IMR-90 (cell line): ENCODE measurements at regions not wholly inside any gene's neighbourhood (a gene's known extent, or its start where the extent isn't known, plus 50 kb on each side); places are given as distances from the start of the nearest gene placed in this dataset.

Experiments
- ATAC-seq: fragments of 200-7000 bp; cut with Tn5 transposase; 2 replicates; pipeline ENCODE4 v1.9.1; 2020; ENCODE audit warnings: low read depth, mild to moderate bottlenecking, moderate library complexity
- BruUV-seq: library from RNA; stranded (reverse); fragments of 400-500 nt; replicated peaks from 2 replicates; lab custom pipeline; 2021; lab: Mats Ljungman, UMichigan
- CTCF ChIA-PET: fragments of 300-600 bp; formaldehyde crosslinking; extraction: SDS; loops from one replicate; lab custom pipeline; 2021; ENCODE audit warnings: antibody characterized with exemption; lab: Yijun Ruan, JAX
- POLR2A ChIA-PET: fragments of 300-600 bp; sonication (Branson Sonifier 250); formaldehyde crosslinking; loops from one replicate; lab custom pipeline; 2022; ENCODE audit warnings: antibody characterized with exemption; ENCODE audit not compliant: unreplicated experiment; lab: Charles Lee
- DNase-seq: peaks from one replicate; pipeline ENCODE4 v3.0.0; 2013
- H2AFZ ChIP-seq: replicated peaks from 2 replicates; pipeline ENCODE3; 2013; ENCODE audit warnings: low read length, mild to moderate bottlenecking; ENCODE audit not compliant: poor library complexity
- H2AK5ac ChIP-seq: 2 replicates; pipeline ENCODE4 v1.6.1; 2013; ENCODE audit warnings: low read depth, low read length, inconsistent platforms
- H2AK9ac ChIP-seq: replicated peaks from 2 replicates; pipeline ENCODE3; 2013; ENCODE audit warnings: mild to moderate bottlenecking, low read depth, low read length, moderate library complexity; ENCODE audit not compliant: poor library complexity
- H2BK120ac ChIP-seq: 2 replicates; pipeline ENCODE4 v1.6.1; 2013; ENCODE audit warnings: low read depth, low read length, inconsistent platforms
- H2BK15ac ChIP-seq: 3 replicates; pipeline ENCODE4 v1.6.1; 2013; ENCODE audit warnings: low read depth, low read length, inconsistent platforms
- H2BK20ac ChIP-seq: 2 replicates; pipeline ENCODE4 v1.6.1; 2013; ENCODE audit warnings: low read depth, mild to moderate bottlenecking, inconsistent platforms, low read length, moderate library complexity
- H2BK5ac ChIP-seq: 2 replicates; pipeline ENCODE4 v1.6.1; 2013; ENCODE audit warnings: mild to moderate bottlenecking, low read depth, low read length, inconsistent platforms; ENCODE audit not compliant: poor library complexity, severe bottlenecking
- H3K14ac ChIP-seq: replicated peaks from 2 replicates; pipeline ENCODE4 v1.6.1; 2013; ENCODE audit warnings: low read depth, low read length, inconsistent platforms
- H3K18ac ChIP-seq: 2 replicates; pipeline ENCODE4 v1.6.1; 2013; ENCODE audit warnings: low read depth, low read length, control low read depth
- H3K23ac ChIP-seq: 2 replicates; pipeline ENCODE4 v1.6.1; 2013; ENCODE audit warnings: low read depth, low read length, inconsistent platforms
- H3K27ac ChIP-seq: 2 replicates; pipeline ENCODE4 v1.5.1; 2013; ENCODE audit warnings: mild to moderate bottlenecking, control low read depth, low read length; ENCODE audit not compliant: insufficient read depth
- H3K27me3 ChIP-seq: 2 replicates; pipeline ENCODE4 v1.6.1; 2013; ENCODE audit warnings: low read length; ENCODE audit not compliant: control insufficient read depth, insufficient read depth
- H3K36me3 ChIP-seq: 2 replicates; pipeline ENCODE4 v1.6.1; 2013; ENCODE audit warnings: low read length, mixed read lengths; ENCODE audit not compliant: control insufficient read depth, insufficient read depth
- H3K4ac ChIP-seq: 2 replicates; pipeline ENCODE4 v1.6.1; 2013; ENCODE audit warnings: low read depth, low read length, inconsistent platforms
- H3K4me1 ChIP-seq: 2 replicates; pipeline ENCODE4 v1.6.1; 2013; ENCODE audit warnings: low read length, mixed read lengths; ENCODE audit not compliant: control insufficient read depth, insufficient read depth
- H3K4me2 ChIP-seq: 2 replicates; pipeline ENCODE4 v1.6.1; 2013; ENCODE audit warnings: low read depth, mild to moderate bottlenecking, control low read depth, low read length, moderate library complexity
- H3K4me3 ChIP-seq: 2 replicates; pipeline ENCODE4 v1.5.1; 2013; ENCODE audit warnings: low read depth, mild to moderate bottlenecking, control low read depth, low read length, moderate library complexity; ENCODE audit not compliant: insufficient read depth
- H3K56ac ChIP-seq: 2 replicates; pipeline ENCODE4 v1.6.1; 2013; ENCODE audit warnings: low read length, inconsistent platforms; ENCODE audit not compliant: insufficient read depth; ENCODE audit errors: extremely low read depth
- H3K79me1 ChIP-seq, 2 experiments: 2 replicates each; pipeline ENCODE4 v1.6.1; 2013; ENCODE audit warnings: low read length in 2 of 2, inconsistent platforms in 1 of 2, low read depth in 1 of 2
- H3K9ac ChIP-seq: 2 replicates; pipeline ENCODE4 v1.6.1; 2013; ENCODE audit warnings: low read depth, low read length, control low read depth
- H3K9me1 ChIP-seq: 2 replicates; pipeline ENCODE4 v1.6.1; 2013; ENCODE audit warnings: low read length, inconsistent platforms; ENCODE audit not compliant: insufficient read depth
- H3K9me3 ChIP-seq: 2 replicates; pipeline ENCODE4 v1.6.1; 2013; ENCODE audit warnings: low read length; ENCODE audit not compliant: control insufficient read depth, insufficient read depth
- H4K20me1 ChIP-seq: 2 replicates; pipeline ENCODE4 v1.6.1; 2013; ENCODE audit warnings: low read length, inconsistent platforms; ENCODE audit not compliant: insufficient read depth
- H4K5ac ChIP-seq: 2 replicates; pipeline ENCODE4 v1.6.1; 2013; ENCODE audit warnings: mild to moderate bottlenecking, low read depth, low read length, control low read depth
- H4K8ac ChIP-seq, 2 experiments: 2 replicates each; pipeline ENCODE4 v1.6.1; 2013; ENCODE audit warnings: low read depth in 2 of 2, low read length in 2 of 2, control low read depth in 1 of 2, inconsistent platforms in 1 of 2
- H4K91ac ChIP-seq: 2 replicates; pipeline ENCODE4 v1.6.1; 2013; ENCODE audit warnings: low read depth, low read length, inconsistent platforms; ENCODE audit not compliant: insufficient read depth
- BHLHE40 ChIP-seq: fragments of 150-350 bp; IDR thresholded peaks from 2 replicates; pipeline ENCODE4 v1.6.1; 2016; ENCODE audit warnings: mild to moderate bottlenecking, low read depth, low read length
- CEBPB ChIP-seq: IDR thresholded peaks from 2 replicates; pipeline ENCODE4 v1.6.1; 2012; ENCODE audit warnings: low read depth, low read length, improper control_type of control experiment
- ELK1 ChIP-seq: fragments of 150-350 bp; IDR thresholded peaks from 2 replicates; pipeline ENCODE4 v1.6.1; 2016; ENCODE audit warnings: low read depth, mild to moderate bottlenecking, low read length, moderate library complexity, borderline replicate concordance
- MAZ ChIP-seq: IDR thresholded peaks from 2 replicates; pipeline ENCODE4 v1.6.1; 2012; ENCODE audit warnings: low read depth, mild to moderate bottlenecking, low read length, improper control_type of control experiment, moderate library complexity, borderline replicate concordance
- POLR2A ChIP-seq: IDR thresholded peaks from 2 replicates; pipeline ENCODE4 v1.6.1; 2012; ENCODE audit warnings: mild to moderate bottlenecking, low read depth, low read length
- RCOR1 ChIP-seq: IDR thresholded peaks from 2 replicates; pipeline ENCODE4 v1.6.1; 2012; ENCODE audit warnings: mild to moderate bottlenecking, low read length, improper control_type of control experiment; ENCODE audit not compliant: insufficient replicate concordance
- RFX5 ChIP-seq: IDR thresholded peaks from 2 replicates; pipeline ENCODE4 v1.8.0; 2012; ENCODE audit warnings: low read depth, mild to moderate bottlenecking, low read length, moderate library complexity
- WGBS, 2 experiments: methylation state at CpG; one replicate each; pipeline versions ENCODE4 v1.1.5 to v1.1.7; 2013; ENCODE audit warnings: missing lambda C conversion rate in 2 of 2; ENCODE audit not compliant: insufficient read length in 1 of 2; ENCODE audit errors: extremely low coverage in 2 of 2; 5-methylcytosine and 5-hydroxymethylcytosine counted together
- dilution Hi-C: fragments of 300-500 bp; cut with HindIII; formaldehyde crosslinking; loops from one replicate; pipeline ENCODE4 v1.14.3; 2018; ENCODE audit warnings: low sequenced_read_pairs; ENCODE audit not compliant: unreplicated experiment
- in situ Hi-C: fragments of 300-500 bp; cut with MboI; formaldehyde crosslinking; loops from 3 replicates; pipeline ENCODE4 v1.14.3; 2019; ENCODE audit warnings: low sequenced_read_pairs, inconsistent platforms, mixed read lengths
- intact Hi-C: fragments of 100-400 bp; cut with micrococcal nuclease; formaldehyde crosslinking; loops from 2 replicates; pipeline ENCODE4 v1.10.0; 2022

DNA sequence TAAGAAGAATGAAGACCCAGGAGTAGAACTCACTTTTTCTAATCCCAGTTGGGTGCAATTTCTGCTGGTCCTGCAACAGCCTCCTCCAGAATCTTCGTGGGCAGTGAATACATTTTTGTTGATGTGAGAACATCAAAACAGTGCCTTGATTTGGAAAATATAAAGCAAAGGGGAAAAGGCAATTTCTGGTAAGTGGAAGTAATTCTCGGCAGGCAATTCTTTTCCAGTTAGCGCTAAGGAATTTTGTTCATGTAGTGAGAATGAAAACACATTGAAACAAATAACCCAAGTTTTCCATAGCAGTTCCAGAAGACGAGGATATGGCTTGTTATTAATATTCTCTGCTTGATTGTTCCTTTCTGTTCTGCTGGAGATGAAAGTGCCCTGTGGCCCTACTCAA, 178.7 kb downstream of the SPATA31D1 start:
- Histone ChIP-seq H2AFZ (no peak overlapping the region), H3K27ac (no peak overlapping the region), H3K56ac (no peak overlapping the region), H2AK5ac (no peak overlapping the region), H4K20me1 (no peaks in the 10 kb centered on the region), H3K9me3 (no peaks in the 10 kb centered on the region), H3K36me3 (no peaks in the 10 kb centered on the region), H3K4ac (no peak overlapping the region), H4K5ac (no peak overlapping the region), H3K14ac (no peak overlapping the region), H2BK5ac (no peak overlapping the region), H3K79me1 (no peaks in the 10 kb centered on the region), H4K8ac (no peak overlapping the region), H3K4me3 (no peak overlapping the region), H3K4me2 (no peak overlapping the region), H3K18ac (no peak overlapping the region), H2BK15ac (no peak overlapping the region), H2AK9ac (no peak overlapping the region), H4K91ac (no peak overlapping the region), H3K4me1 (peaks cover 5% of the 10 kb centered on the region; the same call in 1 of the 2 replicates), H3K27me3 (no peaks in the 10 kb centered on the region), H2BK20ac (no peak overlapping the region), H3K9me1 (no peaks in the 10 kb centered on the region), H3K9ac (no peak overlapping the region), H3K23ac (no peak overlapping the region), H2BK120ac (no peak overlapping the region)
- ChIA-PET CTCF (interaction anchor here (0.6 kb wide), 1 partner anchor 479 kb away, joined by 3 read pairs; no protein-coding TSS in a partner anchor), POLR2A (no interaction called here)
- in situ Hi-C loops (no loop called here), intact Hi-C loops (no loop called here), dilution Hi-C loops (no loop called here)
- no peak for TF ChIP-seq MAZ
- TF ChIP-seq POLR2A: no peak
- TF ChIP-seq RFX5: no peak
- no peak for TF ChIP-seq ELK1
- TF ChIP-seq BHLHE40: no peak
- no peak for TF ChIP-seq CEBPB
- no peak for TF ChIP-seq RCOR1
- BruUV-seq: no TSS peak
- DNase-seq: no peak
- ATAC-seq: no peak
- WGBS, 2 experiments: no CpG with 5 or more reads among the region's 4 CpGs
